Esophagus muscularis mucosa (tissue), 4 donors: ENCODE measurements at regions not wholly inside any gene's neighbourhood (a gene's known extent, or its start where the extent isn't known, plus 50 kb on each side); places are given as distances from the start of the nearest gene placed in this dataset.

Source experiments
- DNase-seq: peaks from one replicate; pipeline ENCODE4 v3.0.0-alpha.2; 2017; ENCODE audit errors: extremely low spot score
- H3K27ac ChIP-seq, 4 donors: fragments of 200-600 bp; sonication (generic); replicated peaks in 1 of 4; 1 replicate in 3 of 4; 2 replicates in 1 of 4; pipeline ENCODE4 v1.5.1; 2016 to 2019; ENCODE audit warnings: mild to moderate bottlenecking in 1 of 4
- H3K27me3 ChIP-seq, 4 donors: fragments of 200-600 bp; sonication (generic); one replicate each; pipeline versions ENCODE4 v1.5.1 to v1.6.0; 2016 to 2019
- H3K36me3 ChIP-seq, 4 donors: fragments of 200-600 bp; sonication (generic); one replicate each; pipeline ENCODE4 v1.5.1; 2016 to 2019
- H3K4me1 ChIP-seq, 4 donors: fragments of 200-600 bp; sonication (generic); one replicate each; pipeline ENCODE4 v1.5.1; 2016 to 2019
- H3K4me3 ChIP-seq, 4 donors: fragments of 200-600 bp; sonication (generic); 1 replicate in 2 of 4; 2 replicates in 2 of 4; pipeline ENCODE4 v1.5.1; 2016 to 2019; ENCODE audit warnings: mild to moderate bottlenecking in 4 of 4, moderate library complexity in 1 of 4
- H3K9me3 ChIP-seq, 4 donors: fragments of 200-600 bp; sonication (generic); 1 replicate in 3 of 4; 2 replicates in 1 of 4; pipeline ENCODE4 v1.5.1; 2016 to 2019
- CTCF ChIP-seq, 3 experiments: fragments of 200-600 bp in 2 of 3; fragments of 450-650 bp in 1 of 3; sonication (generic) in 2 of 3; IDR thresholded peaks; one replicate each; pipeline ENCODE4 v1.5.1; 2017 to 2019; ENCODE audit warnings: antibody characterized with exemption in 3 of 3, mild to moderate bottlenecking in 2 of 3, moderate library complexity in 1 of 3
- EP300 ChIP-seq: sonication (generic); formaldehyde crosslinking; IDR thresholded peaks from one replicate; pipeline ENCODE4 v1.6.1; 2017; ENCODE audit warnings: antibody characterized with exemption
- POLR2A ChIP-seq: fragments of 450-650 bp; IDR thresholded peaks from one replicate; pipeline ENCODE4 v1.6.1; 2017; ENCODE audit warnings: antibody characterized with exemption, moderate library complexity, mild to moderate bottlenecking, low read depth
- POLR2AphosphoS5 ChIP-seq, 2 donors: sonication (generic); formaldehyde crosslinking; IDR thresholded peaks; one replicate each; pipeline ENCODE4 v1.6.1; 2017; ENCODE audit warnings: antibody characterized with exemption in 2 of 2
- WGBS: methylation state at CpG from one replicate; pipeline ENCODE4 v1.1.5; 2018; 5-methylcytosine and 5-hydroxymethylcytosine counted together
- intact Hi-C: fragments of 100-400 bp; cut with DNase I; formaldehyde crosslinking; loops from one replicate; pipeline ENCODE4 v1.15.1; 2023

- Histone ChIP-seq H3K9me3 (no peaks in the 10 kb centered on the region), H3K36me3 (no peaks in the 10 kb centered on the region), H3K4me1 (peaks cover 0 to 30% (median 24%) of the 10 kb centered on the region in 4 donors), H3K27me3 (no peaks in the 10 kb centered on the region), H3K27ac (no peak overlapping the region), H3K4me3 (peak overlapping the region in 1 of 4 donors; percentile 16)
- TF ChIP-seq CTCF (IDR thresholded peaks at IDR 0.05) (no peak), POLR2A (no peak), EP300 (no peak), POLR2AphosphoS5 (IDR thresholded peaks at IDR 0.05) (no peak)
- intact Hi-C loops, result no loop called here
- DNase-seq, result no peak
- 40% methylated on average over 1 of the region's 1 CpG for WGBS
Observed at GRCh38 chr2:40507432-40507831, 55.5 kb upstream of the SLC8A1 start.

- Histone ChIP-seq H3K27me3 (no peaks in the 10 kb centered on the region), H3K27ac (peak overlapping the region; percentile 23 to 82 (median 78)), H3K4me3 (peak overlapping the region; percentile 47 to 60 (median 56)), H3K36me3 (no peaks in the 10 kb centered on the region), H3K4me1 (peaks cover 0 to 41% (median 34%) of the 10 kb centered on the region in 4 donors), H3K9me3 (no peaks in the 10 kb centered on the region)
- 39% methylated on average over 3 of the region's 3 CpGs for WGBS
- intact Hi-C loops, result loop anchor here (10.0 kb wide), 1 partner anchor 286 kb away; no protein-coding TSS in a partner anchor
- TF ChIP-seq EP300, result no peak
- no peak for TF ChIP-seq POLR2A
- no peak for TF ChIP-seq POLR2AphosphoS5 (IDR thresholded peaks at IDR 0.05)
- no peak for TF ChIP-seq CTCF (IDR thresholded peaks at IDR 0.05)
- no peak for DNase-seq
Observed at GRCh38 chr2:40510304-40510703, 58.4 kb upstream of the SLC8A1 start.

- no peak for DNase-seq
- Histone ChIP-seq H3K27ac (peak overlapping the region; percentile 75 to 82 (median 79)), H3K36me3 (no peaks in the 10 kb centered on the region), H3K9me3 (no peaks in the 10 kb centered on the region), H3K27me3 (no peaks in the 10 kb centered on the region), H3K4me1 (peaks cover 0 to 41% (median 34%) of the 10 kb centered on the region in 4 donors), H3K4me3 (peak overlapping the region; percentile 47 to 60 (median 56))
- TF ChIP-seq POLR2AphosphoS5 (IDR thresholded peaks at IDR 0.05) (peak; percentile 9 to 48), POLR2A (no peak)
- intact Hi-C loops, result loop anchor here (10.0 kb wide), 1 partner anchor 287 kb away; no protein-coding TSS in a partner anchor
- WGBS, result 12% methylated on average over 9 of the region's 9 CpGs
Observed at GRCh38 chr2:40511661-40512213, 59.8 kb upstream of the SLC8A1 start.

GRCh38 chr2:40512256-40512655, 60.4 kb upstream of the SLC8A1 start:
- no peaks in the 10 kb centered on the region for H3K36me3 ChIP-seq
- H3K4me3 ChIP-seq, result peak overlapping the region; percentile 47 to 60 (median 56)
- intact Hi-C loops, result loop anchor here (10.0 kb wide), 1 partner anchor 287 kb away; no protein-coding TSS in a partner anchor
- TF ChIP-seq CTCF (IDR thresholded peaks at IDR 0.05), result no peak
- no peak for TF ChIP-seq POLR2AphosphoS5 (IDR thresholded peaks at IDR 0.05)
- TF ChIP-seq POLR2A, result no peak
- no peak for TF ChIP-seq EP300
- DNase-seq, result no peak
- peak overlapping the region; percentile 75 to 82 (median 79) for H3K27ac ChIP-seq
- H3K4me1 ChIP-seq, result peaks cover 0 to 41% (median 34%) of the 10 kb centered on the region in 4 donors
- H3K27me3 ChIP-seq, result no peaks in the 10 kb centered on the region
- 31% methylated on average over 6 of the region's 6 CpGs for WGBS
- no peaks in the 10 kb centered on the region for H3K9me3 ChIP-seq

- Histone ChIP-seq H3K4me1 (peaks cover 0 to 39% (median 31%) of the 10 kb centered on the region in 4 donors), H3K36me3 (no peaks in the 10 kb centered on the region), H3K9me3 (no peaks in the 10 kb centered on the region), H3K27me3 (no peaks in the 10 kb centered on the region), H3K27ac (peak overlapping the region; percentile 75 to 82 (median 79)), H3K4me3 (peak overlapping the region in 3 of 4 donors; percentile 47 to 58 (median 53))
- DNase-seq, result no peak
- 83% methylated on average over 2 of the region's 2 CpGs for WGBS
- no peak for TF ChIP-seq CTCF (IDR thresholded peaks at IDR 0.05)
- TF ChIP-seq EP300, result no peak
- TF ChIP-seq POLR2A, result no peak
- intact Hi-C loops, result loop anchor here (10.0 kb wide), 1 partner anchor 288 kb away; no protein-coding TSS in a partner anchor
Observed at GRCh38 chr2:40513201-40513600, 61.3 kb upstream of the SLC8A1 start.
